ENCODE measurements at regions not wholly inside any gene's neighbourhood (a gene's known extent, or its start where the extent isn't known, plus 50 kb on each side); places are given as distances from the start of the nearest gene placed in this dataset.

- Histone ChIP-seq H3K27me3 (replicated peaks in 1 of 4; ENCODE audit: control insufficient read depth in 3 of 4, extremely low read depth in 1 of 4, insufficient read depth in 3 of 4, low read length in 3 of 4) (no peaks in the 10 kb centered on the region), H3K9ac (replicated peaks in 1 of 4; ENCODE audit: extremely low read depth in 1 of 4, low read depth in 3 of 4, low read length in 3 of 4) (no peak overlapping the region), H3K23me2 (ENCODE audit: low read depth, low read length) (no peaks in the 10 kb centered on the region), H3K4me2 (ENCODE audit: insufficient read depth in 1 of 2, low read depth in 2 of 2, low read length in 2 of 2) (no peak overlapping the region), H3K4ac (replicated peaks; ENCODE audit: insufficient read length, low read depth, low read length) (no peak overlapping the region), H3K56ac (replicated peaks; ENCODE audit: insufficient read length, low read depth, low read length) (no peak overlapping the region), H2AFZ (ENCODE audit: low read length) (no peak overlapping the region), H3K79me1 (ENCODE audit: low read depth, low read length) (no peaks in the 10 kb centered on the region), H2BK12ac (ENCODE audit: low read depth, low read length) (no peak overlapping the region), H2BK20ac (ENCODE audit: low read length) (no peak overlapping the region), H3K18ac (ENCODE audit: extremely low read depth, low read length) (no peak overlapping the region), H3K27ac (ENCODE audit: low read depth, low read length) (no peak overlapping the region), H4K5ac (ENCODE audit: insufficient read length, low read depth, low read length) (no peak overlapping the region), H2AK5ac (ENCODE audit: low read depth, low read length) (no peak overlapping the region), H4K8ac (ENCODE audit: extremely low read depth, insufficient read depth, low read length) (no peak overlapping the region), H3K14ac (ENCODE audit: insufficient read length) (no peak overlapping the region), H2BK5ac (ENCODE audit: low read depth, low read length) (no peak overlapping the region), H3K79me2 (ENCODE audit: control insufficient read depth in 1 of 2, insufficient read depth in 2 of 2, low read length in 2 of 2) (no peaks in the 10 kb centered on the region), H3K4me1 (replicated peaks in 1 of 4; ENCODE audit: control insufficient read depth in 3 of 4, insufficient read depth in 4 of 4, low read length in 3 of 4) (no peaks in the 10 kb centered on the region), H4K91ac (replicated peaks; ENCODE audit: insufficient read length, low read length) (no peak overlapping the region), H3K9me3 (ENCODE audit: insufficient read depth in 2 of 2, low read depth in 1 of 2, low read length in 1 of 2) (no peaks in the 10 kb centered on the region), H2BK15ac (ENCODE audit: low read length) (no peak overlapping the region), H3K4me3 (ENCODE audit: extremely low read depth in 1 of 4, insufficient read depth in 2 of 4, low read depth in 3 of 4, low read length in 4 of 4) (no peak overlapping the region), H4K20me1 (replicated peaks in 1 of 2; ENCODE audit: control insufficient read depth in 1 of 2, insufficient read depth in 2 of 2, low read length in 2 of 2) (peaks cover 0 to 2% of the 10 kb centered on the region in 2 experiments), H3K23ac (ENCODE audit: insufficient read length) (no peak overlapping the region), H2BK120ac (replicated peaks; ENCODE audit: low read depth, low read length) (no peak overlapping the region), H3K36me3 (ENCODE audit: control insufficient read depth in 2 of 4, insufficient read depth in 4 of 4, low read length in 3 of 4) (no peaks in the 10 kb centered on the region)
- 60% methylated on average over 1 of the region's 1 CpG; no CpG with 5 or more reads in 1 of the 2 experiments for WGBS, 2 experiments (ENCODE audit: extremely low coverage in 1 of 2, insufficient coverage in 1 of 2, insufficient read length in 1 of 2, insufficient replicate concordance in 2 of 2, low coverage in 1 of 2, low lambda C conversion rate in 2 of 2, missing lambda C conversion rate in 1 of 2)
- POLR2A ChIA-PET (ENCODE audit: partially characterized antibody), result no interaction called here
- FAIRE-seq (no peak), DNase-seq (ENCODE audit: low read depth in 1 of 2, low spot score in 2 of 2) (no peak)
- CTCF ChIA-PET (ENCODE audit: partially characterized antibody), result interaction anchor here (0.7 kb wide), 1 partner anchor 545 kb away, joined by 3 read pairs; no protein-coding TSS in a partner anchor
- no peak for TF ChIP-seq SP4 (IDR thresholded peaks at IDR 0.05; ENCODE audit: low read length)
- no peak for TF ChIP-seq SAP30 (IDR thresholded peaks at IDR 0.05; ENCODE audit: insufficient read depth, insufficient replicate concordance, low read length)
- no peak for TF ChIP-seq SP1 (IDR thresholded peaks at IDR 0.05; ENCODE audit: low read depth, low read length)
- no peak for TF ChIP-seq EGR1 (IDR thresholded peaks at IDR 0.05; ENCODE audit: borderline replicate concordance, low read depth, low read length)
- TF ChIP-seq SIX5 (IDR thresholded peaks at IDR 0.05; ENCODE audit: low read depth, low read length), result no peak
- TF ChIP-seq KDM4A (IDR thresholded peaks at IDR 0.05; ENCODE audit: low read depth, low read length, severe bottlenecking), result no peak
- no peak for TF ChIP-seq GABPA (IDR thresholded peaks at IDR 0.05; ENCODE audit: borderline replicate concordance, insufficient read depth, low read length)
- TF ChIP-seq RNF2 (IDR thresholded peaks at IDR 0.05; ENCODE audit: borderline replicate concordance, low read depth, low read length, missing control alignments, poor library complexity, severe bottlenecking), result no peak
These were observed 218.6 kb upstream of the C1orf87 start for GRCh38 chr1:60292140-60292539.
